Progenitor cell of endocrine pancreas (in vitro differentiated cells): ENCODE measurements at regions not wholly inside any gene's neighbourhood (a gene's known extent, or its start where the extent isn't known, plus 50 kb on each side); places are given as distances from the start of the nearest gene placed in this dataset.

Experiments used
- DNase-seq: peaks from one replicate; pipeline ENCODE4 v3.0.0; 2021; ENCODE audit warnings: low spot score; ENCODE audit not compliant: unreplicated experiment
- H3K27ac Mint-ChIP-seq: 2 replicates; pipeline ENCODE4 v1.8.0; 2021; ENCODE audit warnings: mild to moderate bottlenecking, moderate library complexity, mixed read lengths
- H3K27me3 Mint-ChIP-seq: 2 replicates; pipeline ENCODE4 v1.8.0; 2021; ENCODE audit warnings: mixed read lengths
- H3K36me3 Mint-ChIP-seq: 2 replicates; pipeline ENCODE4 v1.8.0; 2022; ENCODE audit warnings: mixed read lengths; ENCODE audit not compliant: insufficient read depth
- H3K4me1 Mint-ChIP-seq: 2 replicates; pipeline ENCODE4 v1.8.0; 2021; ENCODE audit warnings: low read depth, mixed read lengths
- H3K4me3 Mint-ChIP-seq: 2 replicates; pipeline ENCODE4 v1.8.0; 2021; ENCODE audit warnings: low read depth, mild to moderate bottlenecking, moderate library complexity, mixed read lengths
- H3K9me3 Mint-ChIP-seq: 2 replicates; pipeline ENCODE4 v1.8.0; 2021; ENCODE audit warnings: low read depth, mixed read lengths
- CTCF ChIP-seq: fragments of 200-600 bp; sonication (generic); IDR thresholded peaks from one replicate; pipeline ENCODE4 v1.5.0; 2021; ENCODE audit warnings: antibody characterized with exemption, mild to moderate bottlenecking; ENCODE audit not compliant: unreplicated experiment

DNA sequence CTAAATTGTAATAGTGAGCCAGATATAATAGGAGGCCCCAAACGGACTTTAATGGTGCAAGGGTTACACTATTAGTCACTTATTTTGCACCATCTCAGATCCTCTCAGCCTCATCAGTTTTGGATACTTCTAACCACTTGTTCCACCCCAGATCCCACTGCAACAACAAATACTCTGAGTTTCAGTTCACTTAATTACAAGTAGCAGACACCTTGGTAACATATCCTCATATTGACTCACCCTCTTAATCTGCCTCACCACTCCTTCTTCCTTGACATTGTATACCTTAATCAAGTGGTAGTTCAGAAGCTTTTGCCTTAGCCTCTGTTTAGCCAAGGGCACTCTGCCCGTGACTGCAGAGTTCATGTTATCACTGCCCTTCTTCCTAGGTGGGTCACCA, 256.1 kb upstream of the UBASH3B start:
- Mint-ChIP-seq H3K27me3 (no peaks in the 10 kb centered on the region), H3K36me3 (no peaks in the 10 kb centered on the region), H3K9me3 (no peaks in the 10 kb centered on the region), H3K4me3 (no peak overlapping the region), H3K4me1 (no peaks in the 10 kb centered on the region), H3K27ac (no peak overlapping the region)
- no peak for DNase-seq
- TF ChIP-seq CTCF: no peak

GRCh38 chr11:122398851-122399250, 256.7 kb upstream of the UBASH3B start:
- H3K4me3 Mint-ChIP-seq: no peak overlapping the region
- H3K9me3 Mint-ChIP-seq: no peaks in the 10 kb centered on the region
- H3K27me3 Mint-ChIP-seq: no peaks in the 10 kb centered on the region
- TF ChIP-seq CTCF: no peak
- H3K36me3 Mint-ChIP-seq: no peaks in the 10 kb centered on the region
- no peak overlapping the region for H3K27ac Mint-ChIP-seq
- no peaks in the 10 kb centered on the region for H3K4me1 Mint-ChIP-seq
- no peak for DNase-seq

DNA sequence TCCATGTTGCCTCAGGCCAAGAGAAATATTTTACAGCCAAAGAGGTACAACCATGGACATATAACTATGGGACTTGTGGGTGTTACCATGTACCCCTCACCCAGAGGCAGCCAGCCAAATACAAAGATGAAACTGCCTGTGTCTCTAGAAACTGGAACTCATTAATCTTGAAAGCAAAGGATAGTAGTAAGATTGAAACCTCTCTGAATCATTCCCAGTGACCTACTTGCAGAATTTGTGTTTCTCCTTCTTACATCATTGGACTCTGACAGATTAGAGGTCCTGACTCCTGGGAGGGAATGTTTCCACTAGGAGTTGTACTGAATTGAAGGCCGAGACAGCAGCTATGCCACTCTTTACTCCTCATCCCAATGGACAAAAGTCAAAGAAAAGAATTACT, 257.4 kb upstream of the UBASH3B start:
- no peaks in the 10 kb centered on the region for H3K9me3 Mint-ChIP-seq
- H3K36me3 Mint-ChIP-seq: no peaks in the 10 kb centered on the region
- H3K27ac Mint-ChIP-seq: no peak overlapping the region
- no peaks in the 10 kb centered on the region for H3K4me1 Mint-ChIP-seq
- no peak for TF ChIP-seq CTCF
- H3K4me3 Mint-ChIP-seq: no peak overlapping the region
- no peak for DNase-seq
- no peaks in the 10 kb centered on the region for H3K27me3 Mint-ChIP-seq

- H3K36me3 Mint-ChIP-seq: peaks cover 2% of the 10 kb centered on the region
- peaks cover 7% of the 10 kb centered on the region for H3K9me3 Mint-ChIP-seq
- H3K4me3 Mint-ChIP-seq: no peak overlapping the region
- no peak for DNase-seq
- H3K27me3 Mint-ChIP-seq: no peaks in the 10 kb centered on the region
- TF ChIP-seq CTCF: no peak
- H3K27ac Mint-ChIP-seq: no peak overlapping the region
- H3K4me1 Mint-ChIP-seq: peaks cover 6% of the 10 kb centered on the region
Observed at GRCh38 chr11:122395282-122395681, 260.2 kb upstream of the UBASH3B start.

- no peak for TF ChIP-seq CTCF
- H3K36me3 Mint-ChIP-seq: peaks cover 2% of the 10 kb centered on the region
- peaks cover 6% of the 10 kb centered on the region for H3K4me1 Mint-ChIP-seq
- H3K9me3 Mint-ChIP-seq: peaks cover 7% of the 10 kb centered on the region
- no peak for DNase-seq
- H3K27ac Mint-ChIP-seq: no peak overlapping the region
- H3K27me3 Mint-ChIP-seq: no peaks in the 10 kb centered on the region
- H3K4me3 Mint-ChIP-seq: no peak overlapping the region
Observed at GRCh38 chr11:122394313-122394712, 261.2 kb upstream of the UBASH3B start.
